ENCODE measurements at regions not wholly inside any gene's neighbourhood (a gene's known extent, or its start where the extent isn't known, plus 50 kb on each side); places are given as distances from the start of the nearest gene placed in this dataset.

GRCh38 chr19:28334419-28334818 lies 878.5 kb downstream of the UQCRFS1 start:
- TF ChIP-seq CTCF (conservative IDR thresholded peaks at IDR 0.05; ENCODE audit: low read depth, low read length) (no peak), EZH2 (IDR thresholded peaks at IDR 0.05; ENCODE audit: borderline replicate concordance, low read depth, low read length, poor library complexity, severe bottlenecking) (no peak)
